HL-60 (cell line): ENCODE measurements at regions not wholly inside any gene's neighbourhood (a gene's known extent, or its start where the extent isn't known, plus 50 kb on each side); places are given as distances from the start of the nearest gene placed in this dataset.

Experiments
- CTCF ChIP-seq: IDR thresholded peaks from one replicate; pipeline ENCODE4 v1.5.1; 2011; ENCODE audit warnings: low read length, control low read depth, inconsistent platforms; ENCODE audit not compliant: insufficient read depth
- GABPA ChIP-seq: IDR thresholded peaks from 2 replicates; pipeline ENCODE4 v1.6.1; 2012; ENCODE audit warnings: low read depth
- POLR2AphosphoS5 ChIP-seq: IDR thresholded peaks from 2 replicates; pipeline ENCODE4 v1.6.1; 2012; ENCODE audit warnings: low read depth
- SPI1 ChIP-seq: IDR thresholded peaks from 2 replicates; pipeline ENCODE4 v1.6.1; 2012; ENCODE audit warnings: low read depth, mild to moderate bottlenecking, borderline replicate concordance

GRCh38 chr3:177642042-177642803, 444.9 kb upstream of the TBL1XR1 start:
- no peak for TF ChIP-seq SPI1
- TF ChIP-seq CTCF = no peak
- TF ChIP-seq GABPA = no peak
- no peak for TF ChIP-seq POLR2AphosphoS5
